GM18511 (cell line): ENCODE measurements at regions not wholly inside any gene's neighbourhood (a gene's known extent, or its start where the extent isn't known, plus 50 kb on each side); places are given as distances from the start of the nearest gene placed in this dataset.

Experiments
- ATAC-seq: cut with Tn5 transposase; IDR thresholded peaks from one replicate; pipeline ENCODE4 v1.9.1; 2021; ENCODE audit warnings: mild to moderate bottlenecking, moderate library complexity; ENCODE audit not compliant: unreplicated experiment

DNA sequence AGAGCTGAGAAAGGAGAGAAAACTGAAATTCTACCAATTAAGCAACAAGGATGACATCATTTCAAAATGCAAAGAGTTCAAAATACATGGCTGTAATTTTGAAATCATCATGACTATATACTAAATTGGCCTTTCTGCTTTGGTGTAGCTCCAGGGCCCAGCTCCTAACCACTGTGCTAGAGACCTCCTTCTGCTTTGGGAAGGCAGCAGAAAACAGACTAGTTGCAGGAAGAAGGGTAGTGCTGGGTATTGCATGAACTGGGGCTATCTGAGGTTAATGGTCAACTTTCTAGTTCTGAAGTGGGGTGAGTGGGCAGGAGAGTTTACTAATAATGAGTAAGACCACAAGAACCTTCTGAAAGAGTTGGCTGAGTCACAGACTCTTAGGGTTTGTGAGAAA, 66.2 kb downstream of the PTGER2 start:
- ATAC-seq = peak; percentile 99
